SK-N-SH (cell line): ENCODE measurements at regions not wholly inside any gene's neighbourhood (a gene's known extent, or its start where the extent isn't known, plus 50 kb on each side); places are given as distances from the start of the nearest gene placed in this dataset.
"Not testable (repeated sequence)": the region's sequence is repeated elsewhere in the genome, so short reads cannot be mapped to it uniquely, and the experiment has no call there.

Experiments used
- CHD2 ChIP-seq: fragments of 150-350 bp; IDR thresholded peaks from 2 replicates; pipeline ENCODE4 v1.6.1; 2018; ENCODE audit warnings: low read length; ENCODE audit not compliant: partially characterized antibody
- EP300 ChIP-seq, 2 experiments: IDR thresholded peaks; 2 replicates each; pipeline versions ENCODE4 v1.4.0 to v1.6.1; 2012; ENCODE audit warnings: borderline replicate concordance in 1 of 2, low read depth in 1 of 2, low read length in 1 of 2
- EZH2phosphoT487 ChIP-seq: fragments of 200-600 bp; sonication (generic); IDR thresholded peaks from 2 replicates; pipeline ENCODE4 v1.6.1; 2017; ENCODE audit warnings: low read depth, mixed run types, mild to moderate bottlenecking, antibody characterized with exemption, moderate library complexity, borderline replicate concordance
- MEF2A ChIP-seq: IDR thresholded peaks from 2 replicates; pipeline ENCODE4 v1.4.0; 2012; ENCODE audit warnings: low read depth, borderline replicate concordance
- NRF1 ChIP-seq: IDR thresholded peaks from 2 replicates; pipeline ENCODE4 v1.6.1; 2012; ENCODE audit warnings: low read depth, mild to moderate bottlenecking, low read length
- POLR2AphosphoS5 ChIP-seq: IDR thresholded peaks from 2 replicates; pipeline ENCODE4 v1.6.1; 2012; ENCODE audit warnings: low read depth, low read length
- SIN3A ChIP-seq: IDR thresholded peaks from 2 replicates; pipeline ENCODE4 v1.6.1; 2012; ENCODE audit warnings: low read depth, mild to moderate bottlenecking, low read length, moderate library complexity, borderline replicate concordance
- SMC3 ChIP-seq: IDR thresholded peaks from 2 replicates; pipeline ENCODE4 v1.6.1; 2012; ENCODE audit warnings: low read depth, low read length, improper control_type of control experiment
- TCF12 ChIP-seq: IDR thresholded peaks from 2 replicates; pipeline ENCODE4 v1.4.0; 2012
- YY1 ChIP-seq: IDR thresholded peaks from 2 replicates; pipeline ENCODE4 v1.4.0; 2012; ENCODE audit warnings: low read depth, mild to moderate bottlenecking
- TF ChIP-seq, protein P1 (sequence below): fragments of 200-600 bp; sonication (generic); IDR thresholded peaks from 2 replicates; pipeline ENCODE4 v1.6.1; 2017; ENCODE audit warnings: antibody characterized with exemption, mild to moderate bottlenecking, moderate library complexity
- TF ChIP-seq, protein P2 (sequence below): IDR thresholded peaks from 2 replicates; pipeline ENCODE4 v1.4.0; 2012; ENCODE audit warnings: low read depth
- TF ChIP-seq, protein P3 (sequence below): IDR thresholded peaks from 2 replicates; pipeline ENCODE4 v1.4.0; 2012; ENCODE audit warnings: low read depth, borderline replicate concordance
- TF ChIP-seq, protein P4 (sequence below): IDR thresholded peaks from 2 replicates; pipeline ENCODE4 v1.6.1; 2012; ENCODE audit warnings: mild to moderate bottlenecking, low read depth, low read length, moderate library complexity

DNA sequence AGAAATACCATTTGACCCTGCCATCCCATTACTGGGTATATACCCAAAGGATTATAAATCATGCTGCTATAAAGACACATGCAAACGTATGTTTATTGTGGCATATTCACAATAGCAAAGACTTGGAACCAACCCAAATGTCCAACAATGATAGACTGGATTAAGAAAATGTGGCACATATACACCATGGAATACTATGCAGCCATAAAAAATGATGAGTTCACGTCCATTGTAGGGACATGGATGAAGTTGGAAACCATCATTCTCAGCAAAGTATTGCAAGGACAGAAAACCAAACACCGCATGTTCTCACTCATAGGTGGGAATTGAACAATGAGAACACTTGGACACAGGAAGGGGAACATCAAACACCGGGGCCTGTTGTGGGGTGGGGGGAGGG lies 128.0 kb upstream of the LGR5 start:
- TF ChIP-seq, protein P1, sequence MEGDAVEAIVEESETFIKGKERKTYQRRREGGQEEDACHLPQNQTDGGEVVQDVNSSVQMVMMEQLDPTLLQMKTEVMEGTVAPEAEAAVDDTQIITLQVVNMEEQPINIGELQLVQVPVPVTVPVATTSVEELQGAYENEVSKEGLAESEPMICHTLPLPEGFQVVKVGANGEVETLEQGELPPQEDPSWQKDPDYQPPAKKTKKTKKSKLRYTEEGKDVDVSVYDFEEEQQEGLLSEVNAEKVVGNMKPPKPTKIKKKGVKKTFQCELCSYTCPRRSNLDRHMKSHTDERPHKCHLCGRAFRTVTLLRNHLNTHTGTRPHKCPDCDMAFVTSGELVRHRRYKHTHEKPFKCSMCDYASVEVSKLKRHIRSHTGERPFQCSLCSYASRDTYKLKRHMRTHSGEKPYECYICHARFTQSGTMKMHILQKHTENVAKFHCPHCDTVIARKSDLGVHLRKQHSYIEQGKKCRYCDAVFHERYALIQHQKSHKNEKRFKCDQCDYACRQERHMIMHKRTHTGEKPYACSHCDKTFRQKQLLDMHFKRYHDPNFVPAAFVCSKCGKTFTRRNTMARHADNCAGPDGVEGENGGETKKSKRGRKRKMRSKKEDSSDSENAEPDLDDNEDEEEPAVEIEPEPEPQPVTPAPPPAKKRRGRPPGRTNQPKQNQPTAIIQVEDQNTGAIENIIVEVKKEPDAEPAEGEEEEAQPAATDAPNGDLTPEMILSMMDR, result not testable (repeated sequence)
- not testable (repeated sequence) for TF ChIP-seq NRF1; POLR2AphosphoS5; MEF2A; CHD2; EP300 (IDR thresholded peaks at IDR 0.05; ENCODE audit: borderline replicate concordance in 1 of 2, low read depth in 1 of 2, low read length in 1 of 2); TCF12; SMC3; SIN3A; YY1; EZH2phosphoT487
- TF ChIP-seq, protein P2, sequence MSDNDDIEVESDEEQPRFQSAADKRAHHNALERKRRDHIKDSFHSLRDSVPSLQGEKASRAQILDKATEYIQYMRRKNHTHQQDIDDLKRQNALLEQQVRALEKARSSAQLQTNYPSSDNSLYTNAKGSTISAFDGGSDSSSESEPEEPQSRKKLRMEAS, result not testable (repeated sequence)
- TF ChIP-seq, protein P3, sequence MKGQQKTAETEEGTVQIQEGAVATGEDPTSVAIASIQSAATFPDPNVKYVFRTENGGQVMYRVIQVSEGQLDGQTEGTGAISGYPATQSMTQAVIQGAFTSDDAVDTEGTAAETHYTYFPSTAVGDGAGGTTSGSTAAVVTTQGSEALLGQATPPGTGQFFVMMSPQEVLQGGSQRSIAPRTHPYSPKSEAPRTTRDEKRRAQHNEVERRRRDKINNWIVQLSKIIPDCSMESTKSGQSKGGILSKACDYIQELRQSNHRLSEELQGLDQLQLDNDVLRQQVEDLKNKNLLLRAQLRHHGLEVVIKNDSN, result not testable (repeated sequence)
- TF ChIP-seq, protein P4, sequence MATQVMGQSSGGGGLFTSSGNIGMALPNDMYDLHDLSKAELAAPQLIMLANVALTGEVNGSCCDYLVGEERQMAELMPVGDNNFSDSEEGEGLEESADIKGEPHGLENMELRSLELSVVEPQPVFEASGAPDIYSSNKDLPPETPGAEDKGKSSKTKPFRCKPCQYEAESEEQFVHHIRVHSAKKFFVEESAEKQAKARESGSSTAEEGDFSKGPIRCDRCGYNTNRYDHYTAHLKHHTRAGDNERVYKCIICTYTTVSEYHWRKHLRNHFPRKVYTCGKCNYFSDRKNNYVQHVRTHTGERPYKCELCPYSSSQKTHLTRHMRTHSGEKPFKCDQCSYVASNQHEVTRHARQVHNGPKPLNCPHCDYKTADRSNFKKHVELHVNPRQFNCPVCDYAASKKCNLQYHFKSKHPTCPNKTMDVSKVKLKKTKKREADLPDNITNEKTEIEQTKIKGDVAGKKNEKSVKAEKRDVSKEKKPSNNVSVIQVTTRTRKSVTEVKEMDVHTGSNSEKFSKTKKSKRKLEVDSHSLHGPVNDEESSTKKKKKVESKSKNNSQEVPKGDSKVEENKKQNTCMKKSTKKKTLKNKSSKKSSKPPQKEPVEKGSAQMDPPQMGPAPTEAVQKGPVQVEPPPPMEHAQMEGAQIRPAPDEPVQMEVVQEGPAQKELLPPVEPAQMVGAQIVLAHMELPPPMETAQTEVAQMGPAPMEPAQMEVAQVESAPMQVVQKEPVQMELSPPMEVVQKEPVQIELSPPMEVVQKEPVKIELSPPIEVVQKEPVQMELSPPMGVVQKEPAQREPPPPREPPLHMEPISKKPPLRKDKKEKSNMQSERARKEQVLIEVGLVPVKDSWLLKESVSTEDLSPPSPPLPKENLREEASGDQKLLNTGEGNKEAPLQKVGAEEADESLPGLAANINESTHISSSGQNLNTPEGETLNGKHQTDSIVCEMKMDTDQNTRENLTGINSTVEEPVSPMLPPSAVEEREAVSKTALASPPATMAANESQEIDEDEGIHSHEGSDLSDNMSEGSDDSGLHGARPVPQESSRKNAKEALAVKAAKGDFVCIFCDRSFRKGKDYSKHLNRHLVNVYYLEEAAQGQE, result not testable (repeated sequence)
